ENCODE measurements at regions not wholly inside any gene's neighbourhood (a gene's known extent, or its start where the extent isn't known, plus 50 kb on each side); places are given as distances from the start of the nearest gene placed in this dataset.

GRCh38 chr4:160652790-160653189 is 1511.0 kb downstream of the FSTL5 start:
- TF ChIP-seq CTCF (IDR thresholded peaks at IDR 0.05): no peak
- TF ChIP-seq POLR2A (IDR thresholded peaks at IDR 0.05): no peak
